Endothelial cell (in vitro differentiated cells): ENCODE measurements at regions not wholly inside any gene's neighbourhood (a gene's known extent, or its start where the extent isn't known, plus 50 kb on each side); places are given as distances from the start of the nearest gene placed in this dataset.

ENCODE experiments used
- DNase-seq: peaks from one replicate; pipeline ENCODE4 v3.0.0; 2021; ENCODE audit warnings: low spot score
- H3K27ac Mint-ChIP-seq: one replicate; pipeline ENCODE4 v1.8.0; 2021; ENCODE audit warnings: mixed read lengths, inconsistent platforms; ENCODE audit not compliant: unreplicated experiment
- H3K27me3 Mint-ChIP-seq: one replicate; pipeline ENCODE4 v1.8.0; 2021; ENCODE audit warnings: mild to moderate bottlenecking, moderate library complexity, mixed read lengths, inconsistent platforms; ENCODE audit not compliant: unreplicated experiment
- H3K36me3 Mint-ChIP-seq: one replicate; pipeline ENCODE4 v1.8.0; 2021; ENCODE audit warnings: mild to moderate bottlenecking, low read depth, mixed read lengths, inconsistent platforms; ENCODE audit not compliant: unreplicated experiment
- H3K4me1 Mint-ChIP-seq: one replicate; pipeline ENCODE4 v1.8.0; 2021; ENCODE audit warnings: mild to moderate bottlenecking, mixed read lengths, inconsistent platforms; ENCODE audit not compliant: unreplicated experiment
- H3K4me3 Mint-ChIP-seq: one replicate; pipeline ENCODE4 v1.8.0; 2021; ENCODE audit warnings: mild to moderate bottlenecking, mixed read lengths, inconsistent platforms; ENCODE audit not compliant: unreplicated experiment
- H3K9me3 Mint-ChIP-seq: one replicate; pipeline ENCODE4 v1.8.0; 2021; ENCODE audit warnings: mixed read lengths, inconsistent platforms; ENCODE audit not compliant: unreplicated experiment
- TF ChIP-seq, protein P1 (sequence below): fragments of 200-600 bp; sonication (generic); IDR thresholded peaks from one replicate; pipeline ENCODE4 v1.5.0; 2021; ENCODE audit warnings: antibody characterized with exemption; ENCODE audit not compliant: unreplicated experiment

DNA sequence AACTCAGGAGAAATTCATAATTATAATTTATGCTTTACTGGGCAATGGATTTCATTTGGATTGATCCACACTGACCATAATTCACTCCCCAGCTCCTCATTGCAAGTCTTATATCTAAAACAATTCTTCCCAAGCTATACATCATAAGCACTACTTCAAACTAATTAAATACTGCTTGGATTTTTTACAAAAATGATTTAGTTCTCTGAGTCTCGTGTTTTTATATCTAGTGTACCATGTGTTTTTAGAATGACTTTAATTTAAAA lies 443.8 kb downstream of the GPAM start:
- Mint-ChIP-seq H3K4me3 (no peak overlapping the region), H3K27ac (no peak overlapping the region), H3K36me3 (no peaks in the 10 kb centered on the region), H3K9me3 (no peaks in the 10 kb centered on the region), H3K27me3 (no peaks in the 10 kb centered on the region), H3K4me1 (peaks cover 5% of the 10 kb centered on the region)
- DNase-seq: no peak
- TF ChIP-seq, protein P1, sequence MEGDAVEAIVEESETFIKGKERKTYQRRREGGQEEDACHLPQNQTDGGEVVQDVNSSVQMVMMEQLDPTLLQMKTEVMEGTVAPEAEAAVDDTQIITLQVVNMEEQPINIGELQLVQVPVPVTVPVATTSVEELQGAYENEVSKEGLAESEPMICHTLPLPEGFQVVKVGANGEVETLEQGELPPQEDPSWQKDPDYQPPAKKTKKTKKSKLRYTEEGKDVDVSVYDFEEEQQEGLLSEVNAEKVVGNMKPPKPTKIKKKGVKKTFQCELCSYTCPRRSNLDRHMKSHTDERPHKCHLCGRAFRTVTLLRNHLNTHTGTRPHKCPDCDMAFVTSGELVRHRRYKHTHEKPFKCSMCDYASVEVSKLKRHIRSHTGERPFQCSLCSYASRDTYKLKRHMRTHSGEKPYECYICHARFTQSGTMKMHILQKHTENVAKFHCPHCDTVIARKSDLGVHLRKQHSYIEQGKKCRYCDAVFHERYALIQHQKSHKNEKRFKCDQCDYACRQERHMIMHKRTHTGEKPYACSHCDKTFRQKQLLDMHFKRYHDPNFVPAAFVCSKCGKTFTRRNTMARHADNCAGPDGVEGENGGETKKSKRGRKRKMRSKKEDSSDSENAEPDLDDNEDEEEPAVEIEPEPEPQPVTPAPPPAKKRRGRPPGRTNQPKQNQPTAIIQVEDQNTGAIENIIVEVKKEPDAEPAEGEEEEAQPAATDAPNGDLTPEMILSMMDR: no peak

GRCh38 chr10:111745982-111746381 lies 437.6 kb downstream of the GPAM start:
- Mint-ChIP-seq H3K36me3 (no peaks in the 10 kb centered on the region), H3K27ac (no peak overlapping the region), H3K27me3 (no peaks in the 10 kb centered on the region), H3K4me1 (no peaks in the 10 kb centered on the region), H3K4me3 (no peak overlapping the region), H3K9me3 (no peaks in the 10 kb centered on the region)
- no peak for DNase-seq
- TF ChIP-seq, protein P1: no peak

- Mint-ChIP-seq H3K27me3 (no peaks in the 10 kb centered on the region), H3K4me1 (no peaks in the 10 kb centered on the region), H3K27ac (no peak overlapping the region), H3K36me3 (no peaks in the 10 kb centered on the region), H3K4me3 (no peak overlapping the region), H3K9me3 (no peaks in the 10 kb centered on the region)
- TF ChIP-seq, protein P1: no peak
- no peak for DNase-seq
Observed at GRCh38 chr10:111747751-111748150, 435.8 kb downstream of the GPAM start.

- TF ChIP-seq, protein P1: no peak
- Mint-ChIP-seq H3K4me3 (no peak overlapping the region), H3K36me3 (no peaks in the 10 kb centered on the region), H3K4me1 (no peaks in the 10 kb centered on the region), H3K27ac (no peak overlapping the region), H3K9me3 (no peaks in the 10 kb centered on the region), H3K27me3 (no peaks in the 10 kb centered on the region)
- no peak for DNase-seq
Observed at GRCh38 chr10:111748184-111748583, 435.4 kb downstream of the GPAM start.

DNA sequence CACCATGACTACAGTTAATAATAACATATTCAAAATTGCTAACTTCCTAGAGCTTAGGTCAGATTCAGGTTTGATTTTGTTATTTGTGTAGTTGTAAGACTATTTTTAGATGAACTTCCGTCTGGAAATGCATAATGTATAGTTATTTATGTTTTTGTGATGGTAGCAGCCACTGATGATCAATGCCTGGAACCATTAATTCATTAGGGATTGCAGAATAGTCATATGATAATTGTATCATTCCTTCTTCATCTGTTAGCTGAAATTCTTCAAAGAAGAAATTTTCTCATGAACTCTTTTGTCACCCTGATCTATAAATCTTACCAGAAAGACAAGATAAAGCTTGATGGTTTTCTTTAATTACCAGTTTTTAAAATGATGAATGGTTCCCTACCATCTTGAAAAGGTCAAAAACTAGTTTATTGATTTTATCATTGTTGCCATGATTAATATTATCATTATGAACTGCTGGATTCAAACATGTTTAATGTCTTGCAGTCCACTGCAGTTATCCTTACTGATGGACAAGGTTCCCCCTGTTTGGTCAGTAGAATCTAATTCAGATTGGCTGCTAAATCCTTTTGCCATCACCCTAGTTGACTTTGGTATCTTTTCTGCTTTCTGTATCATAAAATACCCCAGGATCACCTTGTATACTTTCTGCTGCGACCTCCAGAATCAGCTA lies 433.3 kb downstream of the GPAM start:
- Mint-ChIP-seq H3K4me3 (no peak overlapping the region), H3K27ac (no peak overlapping the region), H3K36me3 (no peaks in the 10 kb centered on the region), H3K4me1 (no peaks in the 10 kb centered on the region), H3K27me3 (no peaks in the 10 kb centered on the region), H3K9me3 (no peaks in the 10 kb centered on the region)
- no peak for DNase-seq
- TF ChIP-seq, protein P1: no peak
